ENCODE measurements at regions not wholly inside any gene's neighbourhood (a gene's known extent, or its start where the extent isn't known, plus 50 kb on each side); places are given as distances from the start of the nearest gene placed in this dataset.
A peak's percentile ranks its signal among the peaks of the same experiment; 100 is the strongest.

DNA sequence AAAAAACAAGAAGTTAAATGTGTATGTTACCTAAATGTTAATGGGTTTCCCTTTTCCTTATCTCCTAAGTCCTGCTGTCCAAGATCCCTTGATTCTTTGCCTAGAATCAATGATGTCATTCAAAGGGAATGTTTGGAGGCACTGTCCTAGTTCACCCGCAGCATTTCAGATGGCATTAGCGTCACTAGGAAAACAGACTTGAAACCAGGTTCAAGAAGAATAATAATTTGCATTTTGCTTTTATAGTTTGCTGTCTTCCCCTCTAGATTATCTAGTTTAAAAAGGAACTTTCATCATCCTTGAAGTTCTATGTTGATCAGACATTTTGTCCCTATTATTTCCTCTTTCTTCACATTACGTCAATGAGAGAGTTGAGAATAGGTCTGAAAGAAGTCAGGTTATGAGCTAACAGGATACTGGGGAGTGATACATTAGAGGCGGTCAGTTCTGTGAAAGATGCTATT, 234.1 kb upstream of the PGRMC2 start:
- Histone ChIP-seq H3K27ac (ENCODE audit: low read depth, low read length) (no peak overlapping the region), H3K9me3 (ENCODE audit: control insufficient read depth, insufficient read depth, low read length) (no peaks in the 10 kb centered on the region), H3K4me3 (ENCODE audit: low read depth, low read length) (no peak overlapping the region), H3K27me3 (ENCODE audit: control insufficient read depth, insufficient read depth, low read length) (no peaks in the 10 kb centered on the region)
- TF ChIP-seq, protein P1, sequence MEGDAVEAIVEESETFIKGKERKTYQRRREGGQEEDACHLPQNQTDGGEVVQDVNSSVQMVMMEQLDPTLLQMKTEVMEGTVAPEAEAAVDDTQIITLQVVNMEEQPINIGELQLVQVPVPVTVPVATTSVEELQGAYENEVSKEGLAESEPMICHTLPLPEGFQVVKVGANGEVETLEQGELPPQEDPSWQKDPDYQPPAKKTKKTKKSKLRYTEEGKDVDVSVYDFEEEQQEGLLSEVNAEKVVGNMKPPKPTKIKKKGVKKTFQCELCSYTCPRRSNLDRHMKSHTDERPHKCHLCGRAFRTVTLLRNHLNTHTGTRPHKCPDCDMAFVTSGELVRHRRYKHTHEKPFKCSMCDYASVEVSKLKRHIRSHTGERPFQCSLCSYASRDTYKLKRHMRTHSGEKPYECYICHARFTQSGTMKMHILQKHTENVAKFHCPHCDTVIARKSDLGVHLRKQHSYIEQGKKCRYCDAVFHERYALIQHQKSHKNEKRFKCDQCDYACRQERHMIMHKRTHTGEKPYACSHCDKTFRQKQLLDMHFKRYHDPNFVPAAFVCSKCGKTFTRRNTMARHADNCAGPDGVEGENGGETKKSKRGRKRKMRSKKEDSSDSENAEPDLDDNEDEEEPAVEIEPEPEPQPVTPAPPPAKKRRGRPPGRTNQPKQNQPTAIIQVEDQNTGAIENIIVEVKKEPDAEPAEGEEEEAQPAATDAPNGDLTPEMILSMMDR (IDR thresholded peaks at IDR 0.05; ENCODE audit: low read depth, low read length): no peak
- CTCF ChIA-PET: interaction anchor here (0.7 kb wide), 1 partner anchor 331 kb away, joined by 3 read pairs; no protein-coding TSS in a partner anchor
- DNase-seq (ENCODE audit: low read depth, low spot score): no peak
- POLR2A ChIA-PET: no interaction called here

DNA sequence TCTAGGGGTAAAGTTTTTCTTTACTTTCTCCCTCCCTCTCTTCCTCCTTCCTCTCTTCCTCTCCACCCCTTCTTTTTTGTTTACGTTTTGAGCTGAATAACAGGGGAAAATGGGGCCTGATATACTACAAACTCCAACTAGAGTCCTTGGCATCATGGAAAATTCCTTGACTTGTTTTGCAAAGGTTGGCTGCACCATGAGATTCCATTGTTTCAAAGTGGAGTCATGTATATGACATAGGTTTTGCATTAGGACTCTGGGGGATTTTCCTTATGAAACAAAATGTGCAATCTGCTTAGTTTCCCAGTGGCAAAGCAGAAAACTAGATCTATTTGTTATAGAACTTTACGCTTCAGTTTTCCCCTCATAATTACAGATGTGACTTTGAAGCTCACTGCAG, 233.5 kb upstream of the PGRMC2 start:
- CTCF ChIA-PET: interaction anchor here (0.7 to 0.9 kb wide), 2 partner anchors 331 to 343 kb away, joined by 3 to 4 read pairs; no protein-coding TSS in a partner anchor
- POLR2A ChIA-PET: no interaction called here
- Histone ChIP-seq H3K4me3 (ENCODE audit: low read depth, low read length) (no peak overlapping the region), H3K27ac (ENCODE audit: low read depth, low read length) (no peak overlapping the region), H3K27me3 (ENCODE audit: control insufficient read depth, insufficient read depth, low read length) (no peaks in the 10 kb centered on the region), H3K9me3 (ENCODE audit: control insufficient read depth, insufficient read depth, low read length) (no peaks in the 10 kb centered on the region)
- TF ChIP-seq, protein P1 (IDR thresholded peaks at IDR 0.05; ENCODE audit: low read depth, low read length): no peak
- DNase-seq (ENCODE audit: low read depth, low spot score): no peak

DNA sequence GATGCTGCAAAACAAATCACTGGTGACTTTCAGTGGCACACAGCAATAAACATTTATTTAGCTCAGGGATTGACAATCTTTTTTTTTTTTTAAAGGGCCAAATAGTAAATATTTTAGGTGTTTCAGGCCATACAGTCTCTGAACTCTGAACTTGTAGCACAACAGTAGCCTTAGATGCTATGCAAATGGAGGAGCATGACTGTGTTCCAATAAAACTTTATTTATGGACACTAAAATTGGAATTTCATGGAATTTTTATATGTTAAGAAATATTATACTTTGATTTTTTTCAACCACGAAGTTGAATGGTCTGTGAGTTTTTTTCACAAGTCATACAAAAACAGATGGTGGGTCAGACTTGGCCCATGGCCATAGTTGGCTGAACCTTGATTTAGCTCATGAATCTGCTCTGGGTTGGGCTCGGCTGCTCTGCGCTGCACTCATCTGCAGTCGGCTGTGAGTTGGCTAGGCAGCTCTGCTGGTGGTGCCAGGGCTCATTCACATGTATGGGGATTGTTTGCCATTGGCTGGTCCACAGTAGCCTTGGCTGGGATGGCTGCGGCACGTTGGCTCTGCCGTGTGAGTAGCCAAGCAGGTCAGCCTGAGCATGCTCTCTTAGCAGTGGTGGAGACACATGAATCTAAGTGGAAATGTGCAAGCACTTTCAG, 231.7 kb upstream of the PGRMC2 start:
- Histone ChIP-seq H3K27ac (ENCODE audit: low read depth, low read length) (no peak overlapping the region), H3K27me3 (ENCODE audit: control insufficient read depth, insufficient read depth, low read length) (no peaks in the 10 kb centered on the region), H3K4me3 (ENCODE audit: low read depth, low read length) (no peak overlapping the region), H3K9me3 (ENCODE audit: control insufficient read depth, insufficient read depth, low read length) (no peaks in the 10 kb centered on the region)
- CTCF ChIA-PET: interaction anchor here (0.6 kb wide), 1 partner anchor 170 kb away, joined by 3 read pairs; no protein-coding TSS in a partner anchor
- DNase-seq (ENCODE audit: low read depth, low spot score): no peak
- TF ChIP-seq, protein P1 (IDR thresholded peaks at IDR 0.05; ENCODE audit: low read depth, low read length): no peak
- POLR2A ChIA-PET: no interaction called here

DNA sequence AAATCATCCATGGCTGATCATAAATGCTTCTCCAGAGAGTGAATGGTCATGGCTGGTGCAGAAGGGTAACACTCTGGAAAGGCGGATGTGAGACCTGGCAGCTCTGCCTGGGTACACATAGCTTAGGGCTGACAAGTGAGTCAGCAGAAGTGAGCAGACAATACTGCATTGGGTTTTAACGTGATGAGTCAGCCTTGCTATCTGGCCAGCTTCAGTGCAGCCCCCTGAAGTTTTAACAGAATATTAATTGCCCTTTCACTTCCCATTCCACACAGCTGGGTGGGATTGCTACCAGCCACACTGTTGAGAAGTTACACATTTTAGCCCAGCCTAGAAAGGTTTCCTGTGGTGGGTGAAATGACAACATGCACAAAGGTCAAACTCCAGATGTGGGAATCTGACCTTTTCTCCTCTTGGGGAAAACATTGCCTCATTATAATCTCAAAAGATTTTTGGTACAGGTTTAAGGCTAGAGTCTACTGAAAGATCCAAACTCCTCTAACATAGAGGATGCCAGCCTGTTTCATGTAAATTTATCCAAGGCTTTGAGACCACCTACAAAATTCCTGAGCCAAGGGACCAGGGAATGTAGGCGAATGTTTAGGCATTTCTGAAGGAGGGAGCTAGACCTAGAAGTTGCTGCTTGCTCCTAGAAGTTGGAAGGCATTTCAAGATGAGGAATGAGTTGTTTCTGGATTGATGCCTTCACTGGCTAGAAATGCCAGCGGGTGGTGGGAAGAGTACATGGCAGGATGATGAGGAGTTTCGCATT, 230.3 kb upstream of the PGRMC2 start:
- H3K9me3 ChIP-seq (ENCODE audit: control insufficient read depth, insufficient read depth, low read length): no peaks in the 10 kb centered on the region
- CTCF ChIA-PET: interaction anchor here (0.6 to 2.4 kb wide), 6 partner anchors 7 to 326 kb away, joined by 3 to 11 read pairs (median 3); no protein-coding TSS in a partner anchor
- no peak overlapping the region for H3K4me3 ChIP-seq (ENCODE audit: low read depth, low read length)
- TF ChIP-seq, protein P1 (IDR thresholded peaks at IDR 0.05; ENCODE audit: low read depth, low read length): no peak
- no peaks in the 10 kb centered on the region for H3K27me3 ChIP-seq (ENCODE audit: control insufficient read depth, insufficient read depth, low read length)
- POLR2A ChIA-PET: interaction anchor here (0.7 to 2.2 kb wide), 17 partner anchors 8 to 305 kb away, joined by 3 to 19 read pairs (median 4); partner anchors contain the start of genes JADE1 and PGRMC2
- peak overlapping the region; percentile 92 for H3K27ac ChIP-seq (ENCODE audit: low read depth, low read length)
- DNase-seq (ENCODE audit: low read depth, low spot score): peak; percentile 95

Measured in AG04450 (cell line).